Suprapubic skin (tissue), 4 donors: ENCODE measurements at regions not wholly inside any gene's neighbourhood (a gene's known extent, or its start where the extent isn't known, plus 50 kb on each side); places are given as distances from the start of the nearest gene placed in this dataset.

Experiments used
- DNase-seq, 2 donors: peaks; one replicate each; pipeline ENCODE4 v3.0.0-alpha.2; 2019; ENCODE audit warnings: low spot score in 2 of 2
- H3K27ac ChIP-seq: fragments of 200-600 bp; sonication (generic); one replicate; pipeline ENCODE4 v1.5.1; 2019
- H3K27me3 ChIP-seq: fragments of 200-600 bp; sonication (generic); one replicate; pipeline ENCODE4 v1.5.1; 2019
- H3K36me3 ChIP-seq: fragments of 200-600 bp; sonication (generic); one replicate; pipeline ENCODE4 v1.5.1; 2019
- H3K4me1 ChIP-seq: fragments of 200-600 bp; sonication (generic); one replicate; pipeline ENCODE4 v1.5.1; 2019
- H3K4me3 ChIP-seq: fragments of 200-600 bp; sonication (generic); one replicate; pipeline ENCODE4 v1.5.1; 2019; ENCODE audit warnings: mild to moderate bottlenecking
- H3K9me3 ChIP-seq: fragments of 200-600 bp; sonication (generic); one replicate; pipeline ENCODE4 v1.5.1; 2019
- CTCF ChIP-seq, 2 donors: fragments of 200-600 bp in 1 of 2; fragments of 450-650 bp in 1 of 2; sonication (generic) in 1 of 2; IDR thresholded peaks; one replicate each; pipeline ENCODE4 v1.5.1; 2016 to 2019; ENCODE audit warnings: antibody characterized with exemption in 2 of 2, mild to moderate bottlenecking in 1 of 2, moderate library complexity in 1 of 2
- EP300 ChIP-seq: sonication (generic); formaldehyde crosslinking; IDR thresholded peaks from one replicate; pipeline ENCODE4 v1.6.1; 2017; ENCODE audit warnings: antibody characterized with exemption
- POLR2A ChIP-seq, 2 donors: fragments of 450-650 bp; IDR thresholded peaks; one replicate each; pipeline ENCODE4 v1.6.1; 2017; ENCODE audit warnings: antibody characterized with exemption in 2 of 2, mild to moderate bottlenecking in 2 of 2, moderate library complexity in 2 of 2
- POLR2AphosphoS5 ChIP-seq, 3 donors: sonication (generic); formaldehyde crosslinking; IDR thresholded peaks; one replicate each; pipeline ENCODE4 v1.6.1; 2017; ENCODE audit warnings: antibody characterized with exemption in 3 of 3
- WGBS: methylation state at CpG from one replicate; pipeline ENCODE4 v1.1.5; 2018; 5-methylcytosine and 5-hydroxymethylcytosine counted together

GRCh38 chr16:72372087-72373045 is 200.4 kb upstream of the PMFBP1 start:
- TF ChIP-seq EP300: no peak
- TF ChIP-seq POLR2AphosphoS5 (IDR thresholded peaks at IDR 0.05): no peak
- no peak for TF ChIP-seq CTCF (IDR thresholded peaks at IDR 0.05)
- H3K9me3 ChIP-seq: no peaks in the 10 kb centered on the region
- DNase-seq: no peak
- no peaks in the 10 kb centered on the region for H3K36me3 ChIP-seq
- no peak overlapping the region for H3K27ac ChIP-seq
- no peaks in the 10 kb centered on the region for H3K4me1 ChIP-seq
- H3K27me3 ChIP-seq: no peaks in the 10 kb centered on the region
- no peak overlapping the region for H3K4me3 ChIP-seq
- WGBS: 60% methylated on average over 15 of the region's 15 CpGs

- Histone ChIP-seq H3K27ac (no peak overlapping the region), H3K4me1 (no peaks in the 10 kb centered on the region), H3K9me3 (no peaks in the 10 kb centered on the region), H3K36me3 (no peaks in the 10 kb centered on the region), H3K4me3 (no peak overlapping the region), H3K27me3 (no peaks in the 10 kb centered on the region)
- WGBS: 41% methylated on average over 10 of the region's 10 CpGs
- DNase-seq: no peak
- TF ChIP-seq POLR2A (IDR thresholded peaks at IDR 0.05) (no peak), POLR2AphosphoS5 (IDR thresholded peaks at IDR 0.05) (no peak), CTCF (IDR thresholded peaks at IDR 0.05) (no peak), EP300 (no peak)
These were observed 199.5 kb upstream of the PMFBP1 start for GRCh38 chr16:72371307-72372086.

DNA sequence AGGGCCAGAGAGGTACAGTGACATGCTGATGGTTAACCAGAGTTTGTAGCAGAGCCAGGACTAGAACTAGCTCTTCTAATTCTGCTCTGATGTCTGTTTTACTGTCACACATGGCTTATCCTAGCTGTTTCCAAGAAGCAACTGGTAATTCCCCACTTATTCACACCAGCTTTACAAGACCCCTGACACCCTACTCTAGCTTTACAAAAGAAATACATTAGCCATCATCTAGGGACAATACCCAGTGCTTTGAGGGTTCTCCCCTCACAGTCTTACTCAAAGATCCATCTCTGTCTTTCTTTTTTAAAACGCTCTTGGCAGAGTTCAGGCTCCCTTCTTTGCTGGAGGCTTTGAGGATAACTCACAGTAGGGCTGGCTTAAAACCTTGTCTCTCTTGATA is 197.3 kb upstream of the PMFBP1 start:
- no peaks in the 10 kb centered on the region for H3K4me1 ChIP-seq

GRCh38 chr16:72367851-72368250 is 195.9 kb upstream of the PMFBP1 start:
- Histone ChIP-seq H3K4me3 (no peak overlapping the region), H3K36me3 (no peaks in the 10 kb centered on the region), H3K27me3 (no peaks in the 10 kb centered on the region), H3K9me3 (no peaks in the 10 kb centered on the region), H3K27ac (no peak overlapping the region), H3K4me1 (no peaks in the 10 kb centered on the region)
- DNase-seq: no peak
- TF ChIP-seq EP300 (no peak), CTCF (IDR thresholded peaks at IDR 0.05) (no peak), POLR2AphosphoS5 (IDR thresholded peaks at IDR 0.05) (no peak), POLR2A (IDR thresholded peaks at IDR 0.05) (no peak)

More for the DNA sequence above, 197.3 kb upstream of the PMFBP1 start:
- Histone ChIP-seq H3K9me3 (no peaks in the 10 kb centered on the region), H3K27me3 (no peaks in the 10 kb centered on the region), H3K27ac (no peak overlapping the region), H3K4me3 (no peak overlapping the region), H3K36me3 (no peaks in the 10 kb centered on the region)
- DNase-seq: no peak
- 61% methylated on average over 1 of the region's 1 CpG for WGBS
- TF ChIP-seq EP300 (no peak), POLR2AphosphoS5 (IDR thresholded peaks at IDR 0.05) (no peak), CTCF (IDR thresholded peaks at IDR 0.05) (no peak), POLR2A (IDR thresholded peaks at IDR 0.05) (no peak)

GRCh38 chr16:72362973-72363372 is 191.0 kb upstream of the PMFBP1 start:
- H3K36me3 ChIP-seq: no peaks in the 10 kb centered on the region
- TF ChIP-seq POLR2A (IDR thresholded peaks at IDR 0.05) (no peak), EP300 (no peak), CTCF (IDR thresholded peaks at IDR 0.05) (no peak), POLR2AphosphoS5 (IDR thresholded peaks at IDR 0.05) (no peak)
- H3K9me3 ChIP-seq: no peaks in the 10 kb centered on the region
- DNase-seq: no peak
- no peaks in the 10 kb centered on the region for H3K27me3 ChIP-seq
- H3K27ac ChIP-seq: no peak overlapping the region
- 59% methylated on average over 3 of the region's 3 CpGs for WGBS
- H3K4me3 ChIP-seq: no peak overlapping the region
- H3K4me1 ChIP-seq: no peaks in the 10 kb centered on the region
